ENCODE measurements at regions not wholly inside any gene's neighbourhood (a gene's known extent, or its start where the extent isn't known, plus 50 kb on each side); places are given as distances from the start of the nearest gene placed in this dataset.

DNA sequence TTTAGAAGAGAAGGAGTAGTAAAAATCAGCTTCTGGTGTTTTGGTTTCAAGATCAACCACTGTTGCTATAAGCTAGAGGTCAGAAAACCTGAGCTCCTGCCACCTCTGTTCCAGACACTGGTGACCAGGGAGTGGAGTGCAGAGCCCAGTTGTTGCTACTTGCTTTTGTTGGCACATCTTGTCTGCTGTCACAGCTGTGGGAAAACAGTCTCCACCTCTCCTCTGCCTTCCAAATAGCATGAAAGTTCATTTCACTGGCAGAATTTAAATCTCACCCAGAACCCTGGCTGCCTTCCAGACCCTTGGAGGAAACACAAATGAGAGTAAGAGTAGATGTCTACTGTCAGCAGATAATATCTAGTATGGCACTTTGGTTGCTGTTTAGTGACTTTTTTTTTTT lies 297.5 kb upstream of the KLF3 start:
- peaks cover 0 to 9% of the 10 kb centered on the region in 2 donors for H3K4me1 ChIP-seq (replicated peaks in 1 of 2)
- H3K27ac ChIP-seq, result no peak overlapping the region
- in situ Hi-C loops (cut with MboI; ENCODE audit: low pct_unique_long_range_greater_than_20kb in 2 of 9, low sequenced_read_pairs in 9 of 9, unreplicated experiment in 9 of 9), result no loop called here
- ATAC-seq (replicated peaks in 6 of 8), result peak in 3 of 8 experiments; percentile 18 to 37 (median 29)
- H3K4me3 ChIP-seq, result no peak overlapping the region

DNA sequence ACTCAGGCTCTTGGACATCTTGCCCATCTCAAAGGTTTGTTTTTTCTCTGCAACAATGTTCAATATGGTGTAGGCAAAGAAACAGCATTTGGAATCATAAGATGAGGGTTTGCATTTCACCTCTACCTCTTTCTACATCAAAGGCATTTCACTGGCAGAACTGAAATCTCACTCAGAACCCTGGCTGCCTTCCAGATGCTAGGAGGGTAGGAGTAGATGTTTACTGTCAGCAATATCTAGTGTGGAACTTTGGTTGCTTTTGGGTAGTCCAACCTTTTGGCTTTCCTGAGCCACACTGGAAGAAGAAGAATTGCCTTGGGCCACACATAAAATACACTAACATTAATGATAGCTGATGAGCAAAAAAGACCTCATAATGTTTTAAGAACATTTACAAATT lies 297.0 kb upstream of the KLF3 start:
- no peak for ATAC-seq (replicated peaks in 6 of 8)
- Histone ChIP-seq H3K4me3 (no peak overlapping the region), H3K4me1 (replicated peaks in 1 of 2) (peaks cover 0 to 9% of the 10 kb centered on the region in 2 donors), H3K27ac (no peak overlapping the region)
- in situ Hi-C loops (cut with MboI; ENCODE audit: low pct_unique_long_range_greater_than_20kb in 2 of 9, low sequenced_read_pairs in 9 of 9, unreplicated experiment in 9 of 9), result no loop called here

DNA sequence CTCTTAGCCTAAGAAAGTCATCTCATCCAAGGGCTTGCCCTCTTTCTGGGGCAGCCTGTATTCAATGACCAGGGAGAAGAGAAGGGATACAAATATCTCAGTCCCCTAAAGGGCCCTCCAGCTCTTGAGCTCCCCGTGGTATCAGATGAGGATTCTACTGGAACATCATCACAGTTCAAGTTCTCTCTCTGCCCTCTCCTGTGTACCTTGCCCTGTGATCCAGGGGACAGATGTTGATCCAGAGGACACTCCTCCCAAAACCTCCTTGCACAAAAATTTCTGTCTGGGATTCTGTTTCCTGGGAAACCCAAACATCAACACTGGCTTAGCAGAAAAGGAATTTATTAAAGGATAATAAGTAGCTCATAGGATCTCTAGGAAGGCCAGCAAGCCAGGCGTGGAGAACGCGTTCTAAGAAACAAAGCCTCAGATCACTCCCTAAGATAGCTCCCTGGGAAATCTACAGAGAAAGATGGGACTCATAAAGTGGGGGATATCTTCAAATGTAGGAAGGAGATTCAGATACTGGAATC lies 296.3 kb upstream of the KLF3 start:
- no peak for ATAC-seq (replicated peaks in 6 of 8)
- Histone ChIP-seq H3K4me3 (no peak overlapping the region), H3K27ac (no peak overlapping the region), H3K4me1 (replicated peaks in 1 of 2) (peaks cover 0 to 9% of the 10 kb centered on the region in 2 donors)
- in situ Hi-C loops (cut with MboI; ENCODE audit: low pct_unique_long_range_greater_than_20kb in 2 of 9, low sequenced_read_pairs in 9 of 9, unreplicated experiment in 9 of 9), result no loop called here
- 40 to 94% (median 89%) methylated on average over 1 to 4 of the region's 4 CpGs for WGBS, 10 experiments

DNA sequence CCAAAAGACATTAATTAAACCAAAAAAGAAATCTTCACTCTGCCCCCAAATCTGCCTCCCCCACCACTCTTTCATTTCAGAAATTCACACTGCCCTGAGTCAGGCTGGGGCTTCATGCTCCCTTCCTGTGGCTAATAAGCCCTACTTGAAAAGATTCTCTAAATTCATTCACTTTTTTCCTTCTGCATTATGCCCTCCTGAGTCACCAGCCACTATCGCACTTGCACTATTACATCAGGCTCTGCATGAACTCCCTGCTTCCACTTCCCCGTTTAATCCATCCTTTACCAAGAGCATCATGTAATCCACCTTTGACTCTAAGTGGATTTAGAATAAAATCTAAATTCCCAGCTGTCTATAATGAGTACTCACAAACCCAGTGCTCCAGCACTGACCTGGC lies 295.4 kb upstream of the KLF3 start:
- ATAC-seq (replicated peaks in 6 of 8), result peak in 7 of 8 experiments; percentile 8 to 80 (median 54)
- 10 to 100% (median 80%) methylated on average over 1 to 2 of the region's 2 CpGs; no CpG with 5 or more reads in 3 of the 10 experiments for WGBS, 10 experiments
- Histone ChIP-seq H3K4me3 (no peak overlapping the region), H3K4me1 (replicated peaks in 1 of 2) (peaks cover 0 to 9% of the 10 kb centered on the region in 2 donors), H3K27ac (no peak overlapping the region)
- in situ Hi-C loops (cut with MboI; ENCODE audit: low pct_unique_long_range_greater_than_20kb in 2 of 9, low sequenced_read_pairs in 9 of 9, unreplicated experiment in 9 of 9), result no loop called here

DNA sequence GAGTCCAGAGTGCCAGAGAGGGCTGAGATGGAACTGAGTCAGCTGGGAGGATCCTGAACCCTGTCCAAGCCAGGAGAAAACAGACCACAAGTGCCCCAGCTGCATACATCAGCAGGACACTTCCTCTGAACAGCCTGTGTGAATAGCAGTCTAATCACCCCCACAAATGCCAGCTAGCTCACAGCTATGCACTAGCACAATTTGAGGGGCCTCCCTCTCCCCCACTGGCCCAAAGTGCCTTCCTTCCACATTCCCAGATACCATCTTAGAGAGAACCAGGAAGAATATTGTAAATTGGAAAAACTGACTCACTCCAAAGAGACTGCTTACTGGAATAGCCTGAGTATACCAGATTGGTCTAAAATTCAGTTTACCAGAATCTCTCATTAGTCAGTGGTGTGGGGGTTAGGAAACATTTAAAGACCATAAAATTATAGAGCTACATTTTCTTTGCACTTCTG lies 292.6 kb upstream of the KLF3 start:
- H3K27ac ChIP-seq, result no peak overlapping the region
- peak in 3 of 8 experiments; percentile 65 to 82 (median 65) for ATAC-seq (replicated peaks in 6 of 8)
- in situ Hi-C loops (cut with MboI; ENCODE audit: low pct_unique_long_range_greater_than_20kb in 2 of 9, low sequenced_read_pairs in 9 of 9, unreplicated experiment in 9 of 9), result no loop called here
- no peak overlapping the region for H3K4me3 ChIP-seq
- peaks cover 0 to 9% of the 10 kb centered on the region in 2 donors for H3K4me1 ChIP-seq (replicated peaks in 1 of 2)

DNA sequence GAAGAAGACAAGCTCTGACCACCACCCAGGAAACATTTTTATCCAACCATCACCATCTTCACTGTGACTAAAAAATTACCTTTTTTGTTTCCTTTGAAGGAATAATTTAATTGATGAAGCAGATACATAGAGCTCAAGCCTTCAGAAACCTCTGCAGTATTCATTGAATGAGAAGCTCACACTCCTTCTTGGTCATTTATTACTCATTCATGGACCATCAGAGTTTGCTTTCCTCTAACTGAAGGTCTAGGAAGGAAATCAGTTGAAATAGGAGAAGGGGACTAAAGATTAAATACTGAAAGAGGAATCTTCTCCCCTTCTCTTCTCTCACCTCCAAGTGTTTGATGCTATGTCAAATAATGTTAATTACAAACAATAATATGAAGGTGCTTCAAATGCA lies 290.6 kb upstream of the KLF3 start:
- in situ Hi-C loops (cut with MboI; ENCODE audit: low pct_unique_long_range_greater_than_20kb in 2 of 9, low sequenced_read_pairs in 9 of 9, unreplicated experiment in 9 of 9), result no loop called here
- H3K4me1 ChIP-seq (replicated peaks in 1 of 2), result peaks cover 0 to 5% of the 10 kb centered on the region in 2 donors
- no peak overlapping the region for H3K27ac ChIP-seq
- ATAC-seq (replicated peaks in 6 of 8), result no peak
- no peak overlapping the region for H3K4me3 ChIP-seq

DNA sequence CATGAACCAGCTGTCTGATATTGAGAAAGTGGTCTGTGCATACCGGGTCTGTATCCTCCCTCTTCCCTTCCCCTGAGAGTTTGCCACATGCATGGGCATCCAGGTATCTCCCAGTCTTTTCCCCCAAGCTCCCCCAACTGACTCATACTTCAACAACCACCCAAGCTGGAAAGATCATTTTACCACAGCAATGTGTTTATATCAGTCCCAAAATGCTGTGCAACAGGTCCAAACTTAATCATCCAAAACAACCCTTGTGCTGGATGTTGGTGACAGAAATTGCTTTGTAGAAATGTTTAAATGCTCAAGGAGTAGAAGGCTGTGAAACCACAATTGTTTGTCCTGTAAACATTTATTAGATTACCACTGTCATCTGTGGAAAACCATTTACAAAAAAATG lies 286.8 kb upstream of the KLF3 start:
- H3K27ac ChIP-seq, result no peak overlapping the region
- no peak overlapping the region for H3K4me3 ChIP-seq
- no peak for ATAC-seq (replicated peaks in 6 of 8)
- in situ Hi-C loops (cut with MboI; ENCODE audit: low pct_unique_long_range_greater_than_20kb in 2 of 9, low sequenced_read_pairs in 9 of 9, unreplicated experiment in 9 of 9), result no loop called here
- H3K4me1 ChIP-seq (replicated peaks in 1 of 2), result no peaks in the 10 kb centered on the region
- WGBS, 10 experiments, result 60 to 86% (median 82%) methylated on average over 1 of the region's 1 CpG; no CpG with 5 or more reads in 6 of the 10 experiments

DNA sequence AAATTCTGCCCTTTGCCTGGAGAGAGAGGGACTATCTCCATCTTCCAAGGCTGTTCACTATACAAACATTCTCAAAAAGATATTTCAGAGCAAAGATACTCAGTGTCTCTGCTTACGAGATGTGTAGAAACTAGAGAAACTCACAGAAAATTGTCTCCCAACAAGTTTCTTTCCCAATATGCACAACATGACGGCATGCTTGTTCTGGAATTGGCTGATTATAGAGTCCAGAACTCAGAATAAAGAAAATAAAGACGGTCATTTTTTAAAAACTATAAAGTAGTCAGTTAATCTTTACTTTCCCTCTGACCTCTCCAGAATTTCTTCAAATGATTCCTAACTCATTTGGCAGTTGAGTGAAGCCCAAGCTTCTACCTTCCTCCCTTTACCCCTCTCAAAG lies 285.5 kb upstream of the KLF3 start:
- in situ Hi-C loops (cut with MboI; ENCODE audit: low pct_unique_long_range_greater_than_20kb in 2 of 9, low sequenced_read_pairs in 9 of 9, unreplicated experiment in 9 of 9), result no loop called here
- no peak overlapping the region for H3K4me3 ChIP-seq
- H3K27ac ChIP-seq, result no peak overlapping the region
- ATAC-seq (replicated peaks in 6 of 8), result no peak
- H3K4me1 ChIP-seq (replicated peaks in 1 of 2), result peaks cover 11 to 13% of the 10 kb centered on the region in 2 donors
- whole genome bisulfite sequencing, 10 experiments, result 0 to 100% (median 58%) methylated on average over 1 to 3 of the region's 3 CpGs; no CpG with 5 or more reads in 2 of the 10 experiments

DNA sequence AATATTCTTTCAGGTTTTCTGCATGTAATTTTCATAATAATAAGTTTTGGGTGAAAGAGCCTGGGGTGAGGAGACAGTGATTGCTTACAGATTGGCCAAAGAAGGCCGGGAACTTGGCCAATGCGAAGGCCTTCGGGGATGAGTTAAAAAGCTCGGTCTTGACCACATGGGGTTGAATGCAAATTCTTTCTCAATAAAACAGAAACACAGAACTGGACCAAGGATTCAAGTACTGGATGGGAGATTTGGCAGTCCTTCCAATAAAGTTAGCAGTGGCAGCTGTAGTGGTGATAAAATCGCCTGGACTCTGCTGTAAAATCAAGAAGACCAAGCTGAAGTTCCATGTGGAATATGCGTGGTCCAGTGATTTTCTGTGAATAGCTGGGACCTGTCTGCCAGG lies 282.2 kb upstream of the KLF3 start:
- no peak overlapping the region for H3K4me3 ChIP-seq
- peaks cover 33 to 37% of the 10 kb centered on the region in 2 donors for H3K4me1 ChIP-seq (replicated peaks in 1 of 2)
- 4 to 96% (median 84%) methylated on average over 2 to 6 of the region's 6 CpGs for WGBS, 10 experiments
- peak in 1 of 8 experiments; percentile 4 for ATAC-seq (replicated peaks in 6 of 8)
- in situ Hi-C loops (cut with MboI; ENCODE audit: low pct_unique_long_range_greater_than_20kb in 2 of 9, low sequenced_read_pairs in 9 of 9, unreplicated experiment in 9 of 9), result no loop called here
- no peak overlapping the region for H3K27ac ChIP-seq

DNA sequence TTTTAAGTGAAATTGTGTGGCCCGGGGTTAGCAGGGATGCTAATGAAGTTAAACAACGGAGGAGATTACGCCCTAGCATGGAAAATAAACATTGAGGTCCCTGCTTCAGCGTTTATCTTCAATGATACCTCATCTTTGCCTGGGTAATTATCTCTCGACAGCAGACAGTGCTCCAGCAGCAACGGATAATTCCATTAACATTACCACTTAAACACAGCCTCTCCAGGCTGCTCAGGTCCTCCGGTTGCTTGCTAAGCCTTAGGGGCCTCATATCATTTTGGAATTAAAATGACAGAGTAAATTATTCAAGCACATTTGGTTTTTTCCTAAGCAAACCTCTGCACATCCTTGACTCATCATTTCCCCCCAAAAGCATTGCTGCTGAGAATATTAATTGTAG lies 281.5 kb upstream of the KLF3 start:
- H3K4me3 ChIP-seq, result no peak overlapping the region
- H3K27ac ChIP-seq, result peak overlapping the region; percentile 34 to 42
- peak in 6 of 8 experiments; percentile 35 to 88 (median 72) for ATAC-seq (replicated peaks in 6 of 8)
- WGBS, 10 experiments, result 0 to 71% (median 57%) methylated on average over 3 to 7 of the region's 7 CpGs; no CpG with 5 or more reads in 2 of the 10 experiments
- H3K4me1 ChIP-seq (replicated peaks in 1 of 2), result peaks cover 33 to 37% of the 10 kb centered on the region in 2 donors
- in situ Hi-C loops (cut with MboI; ENCODE audit: low pct_unique_long_range_greater_than_20kb in 2 of 9, low sequenced_read_pairs in 9 of 9, unreplicated experiment in 9 of 9), result no loop called here

DNA sequence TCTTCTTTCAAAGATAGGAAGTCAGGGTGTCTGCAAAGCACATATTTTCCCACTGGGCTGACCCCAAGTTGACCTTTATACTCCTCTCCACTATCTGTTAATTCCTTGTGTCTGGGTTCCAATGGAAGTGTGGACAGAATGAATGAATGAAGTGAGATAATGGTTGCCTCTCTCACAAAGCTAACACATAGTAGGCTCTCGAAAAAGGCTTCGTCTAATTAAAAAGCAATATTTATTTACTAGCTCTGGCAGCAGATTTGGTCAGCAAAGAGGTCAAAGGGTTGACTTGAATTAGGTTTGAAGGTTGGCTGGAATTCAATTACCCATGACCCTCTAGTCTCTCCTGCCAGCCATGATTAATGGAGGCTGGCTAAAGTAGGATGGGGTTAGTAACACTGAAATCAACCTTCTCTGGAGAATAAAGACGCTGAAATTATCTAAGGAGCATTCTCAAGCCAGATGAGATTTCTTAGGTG lies 280.3 kb upstream of the KLF3 start:
- H3K4me1 ChIP-seq (replicated peaks in 1 of 2), result peaks cover 33 to 37% of the 10 kb centered on the region in 2 donors
- ATAC-seq (replicated peaks in 6 of 8), result peak in 5 of 8 experiments; percentile 36 to 87 (median 78)
- 3 to 88% (median 45%) methylated on average over 2 to 3 of the region's 3 CpGs; no CpG with 5 or more reads in 1 of the 10 experiments for WGBS, 10 experiments
- H3K27ac ChIP-seq, result peak overlapping the region; percentile 37 to 46
- H3K4me3 ChIP-seq, result no peak overlapping the region
- in situ Hi-C loops (cut with MboI; ENCODE audit: low pct_unique_long_range_greater_than_20kb in 2 of 9, low sequenced_read_pairs in 9 of 9, unreplicated experiment in 9 of 9), result no loop called here

DNA sequence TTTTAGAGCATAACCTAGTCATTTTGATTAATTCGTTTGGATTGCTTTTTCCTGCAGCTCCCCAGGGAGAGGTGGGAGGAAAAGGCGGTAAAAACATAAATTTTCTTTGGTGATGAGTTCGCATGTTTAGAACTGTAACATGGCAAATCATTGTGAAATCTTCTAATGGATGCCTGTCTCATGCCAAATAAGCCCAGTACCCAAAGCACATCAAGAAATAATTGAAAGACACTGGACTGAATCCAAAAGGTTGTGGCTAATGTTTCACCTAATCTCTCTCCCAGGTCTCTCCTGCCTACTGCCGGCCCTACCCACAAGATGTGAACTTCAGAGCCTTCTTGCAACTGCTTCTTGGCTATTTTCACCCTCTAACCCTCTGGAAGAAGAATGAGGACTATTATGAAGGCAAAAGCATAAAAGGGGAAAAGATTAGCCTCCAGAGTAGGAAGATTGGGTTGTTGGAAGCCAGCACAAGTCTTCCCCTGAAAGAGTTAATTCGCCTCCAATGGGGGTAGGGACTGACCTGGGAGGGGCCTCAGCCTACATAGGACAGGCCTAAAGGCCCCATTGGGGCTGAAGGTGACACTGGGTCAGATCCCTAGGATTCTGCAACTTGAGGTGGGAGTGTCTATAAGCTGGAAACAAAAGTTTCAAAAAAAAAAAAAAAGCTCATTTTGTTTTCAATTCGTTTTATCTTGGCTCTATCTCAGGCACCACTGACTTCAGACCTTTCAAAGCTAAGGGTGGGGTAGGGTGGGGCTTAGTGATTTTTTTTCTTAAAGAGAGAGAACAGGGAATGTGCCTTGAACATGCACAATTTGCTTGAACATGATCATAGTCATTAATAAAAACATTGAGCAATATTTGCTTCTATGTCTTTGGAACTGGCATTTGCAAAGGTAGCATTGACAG lies 278.6 kb upstream of the KLF3 start:
- in situ Hi-C loops (cut with MboI; ENCODE audit: low pct_unique_long_range_greater_than_20kb in 2 of 9, low sequenced_read_pairs in 9 of 9, unreplicated experiment in 9 of 9), result no loop called here
- H3K4me1 ChIP-seq (replicated peaks in 1 of 2), result peaks cover 33 to 37% of the 10 kb centered on the region in 2 donors
- 41 to 70% (median 61%) methylated on average over 2 to 5 of the region's 6 CpGs; no CpG with 5 or more reads in 1 of the 10 experiments for WGBS, 10 experiments
- ATAC-seq (replicated peaks in 6 of 8), result peak in 6 of 8 experiments; percentile 12 to 71 (median 54)
- H3K4me3 ChIP-seq, result no peak overlapping the region
- peak overlapping the region; percentile 58 to 63 for H3K27ac ChIP-seq

DNA sequence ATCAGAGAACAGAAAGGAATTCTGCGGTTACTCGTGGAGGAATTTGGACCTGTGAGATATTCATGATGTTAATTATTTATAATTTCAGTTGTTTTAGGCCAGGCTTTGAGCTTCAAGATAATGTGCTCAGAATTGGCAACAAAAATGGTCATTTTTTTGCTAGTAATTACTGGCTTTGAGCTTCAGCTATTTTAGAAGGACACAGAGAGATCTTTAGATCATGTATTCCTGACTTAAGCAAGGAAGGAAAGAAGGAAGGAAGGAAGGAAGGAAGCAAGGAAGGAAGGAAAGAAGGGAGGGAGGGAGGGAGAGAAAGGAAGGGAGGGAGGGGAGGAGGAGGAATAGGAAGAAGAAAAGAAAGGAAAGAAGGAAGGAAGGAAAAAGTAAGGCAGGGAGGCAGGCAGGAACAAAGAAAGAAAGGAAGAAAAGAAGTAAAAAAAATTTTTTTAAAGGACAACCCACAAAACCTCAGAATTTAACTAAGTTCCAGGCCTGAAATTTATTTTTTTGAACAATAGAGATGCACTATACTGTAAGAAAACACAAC lies 277.9 kb upstream of the KLF3 start:
- Histone ChIP-seq H3K4me3 (no peak overlapping the region), H3K27ac (no peak overlapping the region), H3K4me1 (replicated peaks in 1 of 2) (peaks cover 33 to 37% of the 10 kb centered on the region in 2 donors)
- in situ Hi-C loops (cut with MboI; ENCODE audit: low pct_unique_long_range_greater_than_20kb in 2 of 9, low sequenced_read_pairs in 9 of 9, unreplicated experiment in 9 of 9), result no loop called here
- 0 to 80% (median 40%) methylated on average over 1 to 2 of the region's 2 CpGs; no CpG with 5 or more reads in 3 of the 10 experiments for WGBS, 10 experiments
- ATAC-seq (replicated peaks in 6 of 8), result no peak
